ENCODE measurements at regions not wholly inside any gene's neighbourhood (a gene's known extent, or its start where the extent isn't known, plus 50 kb on each side); places are given as distances from the start of the nearest gene placed in this dataset.
"Not testable (repeated sequence)": the region's sequence is repeated elsewhere in the genome, so short reads cannot be mapped to it uniquely, and the experiment has no call there.

GRCh38 chr17:45673759-45674158 is 110.4 kb upstream of the CRHR1 start:
- TF ChIP-seq POLR2A, CTCF (IDR thresholded peaks at IDR 0.05): not testable (repeated sequence)

All from thyroid gland (tissue), 4 donors.